ENCODE measurements at regions not wholly inside any gene's neighbourhood (a gene's known extent, or its start where the extent isn't known, plus 50 kb on each side); places are given as distances from the start of the nearest gene placed in this dataset.

DNA sequence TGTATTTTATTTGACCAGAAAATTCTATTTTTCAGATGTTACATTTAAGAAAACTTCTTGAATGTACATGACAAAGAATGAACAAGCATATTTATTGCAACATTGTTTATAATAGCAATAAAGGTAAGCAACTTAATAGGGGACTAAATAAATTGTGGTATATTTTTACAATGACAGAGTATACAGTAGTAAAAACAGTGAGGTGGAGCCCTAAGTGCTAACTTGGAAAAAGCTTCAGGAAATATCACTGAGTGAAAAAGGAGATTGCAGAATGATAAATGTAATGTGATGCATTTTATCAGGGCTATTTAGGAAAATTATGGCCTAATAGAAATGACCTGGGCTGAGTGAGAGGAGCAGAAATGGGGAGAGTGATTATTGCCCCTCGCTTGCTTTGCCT is 56.5 kb upstream of the SEMA6A start:
- no peak for DNase-seq
- no peak for TF ChIP-seq GATA1 (IDR thresholded peaks at IDR 0.05; ENCODE audit: low read depth, low read length)
- TF ChIP-seq POLR2A (IDR thresholded peaks at IDR 0.05; ENCODE audit: low read length): no peak

DNA sequence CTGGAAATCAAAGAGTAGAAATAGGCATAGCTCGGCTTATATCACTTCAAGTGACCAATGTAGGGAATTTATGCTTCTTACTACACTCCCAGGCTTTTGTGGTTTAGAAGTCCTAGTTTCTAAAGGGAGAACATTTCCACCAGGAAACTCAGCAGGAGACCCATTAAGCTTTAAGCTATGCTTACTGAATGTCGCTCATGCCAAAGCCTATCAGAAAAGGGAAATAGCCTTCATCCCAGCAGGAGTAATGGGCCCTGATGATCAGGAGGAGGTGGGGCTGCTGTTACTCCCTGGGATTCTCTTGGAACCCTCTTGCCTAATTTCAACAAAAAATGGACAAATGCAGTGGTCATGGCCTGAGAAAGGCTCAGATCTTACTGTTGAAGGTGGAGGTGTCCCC is 54.5 kb upstream of the SEMA6A start:
- no peak for DNase-seq
- TF ChIP-seq GATA1 (IDR thresholded peaks at IDR 0.05; ENCODE audit: low read depth, low read length) (no peak), POLR2A (IDR thresholded peaks at IDR 0.05; ENCODE audit: low read length) (no peak)

DNA sequence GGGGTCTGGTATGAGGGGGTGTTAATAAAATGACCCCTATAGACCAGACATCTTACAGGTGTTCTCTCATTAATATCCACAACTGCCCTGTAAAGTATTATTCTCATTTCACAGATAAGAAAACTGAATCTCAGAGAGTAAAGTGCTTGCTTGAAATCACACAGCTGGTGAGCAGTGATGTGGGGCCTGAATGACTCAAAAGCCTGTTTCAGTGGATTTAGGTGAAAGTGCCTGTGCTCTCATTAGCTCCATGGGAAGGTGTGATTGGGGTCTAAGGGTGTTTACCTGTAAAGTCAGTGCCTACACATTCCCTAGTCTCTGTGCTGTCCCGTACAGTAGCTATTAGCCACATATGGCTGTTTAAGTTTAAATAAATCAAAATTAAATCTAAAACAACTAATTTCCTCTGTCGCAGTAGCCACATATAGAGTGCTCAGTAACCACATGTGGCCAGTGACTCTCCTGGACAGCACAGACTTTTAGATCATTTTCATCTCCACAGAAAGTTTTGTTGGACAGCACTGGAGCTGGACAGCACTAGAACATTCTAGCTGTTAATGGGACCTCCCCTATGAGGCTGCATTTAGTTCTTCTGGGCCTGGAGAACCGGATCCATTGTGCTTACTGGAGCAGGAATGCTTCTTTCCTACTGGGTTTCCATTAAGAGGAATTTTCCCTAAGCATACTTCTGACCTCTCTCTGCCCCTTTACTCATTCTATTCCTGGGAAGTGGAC is 52.5 kb upstream of the SEMA6A start:
- no peak for TF ChIP-seq POLR2A (IDR thresholded peaks at IDR 0.05; ENCODE audit: low read length)
- no peak for TF ChIP-seq GATA1 (IDR thresholded peaks at IDR 0.05; ENCODE audit: low read depth, low read length)
- no peak for DNase-seq

GRCh38 chr5:116626272-116626723 is 51.7 kb upstream of the SEMA6A start:
- no peak for DNase-seq
- TF ChIP-seq GATA1 (IDR thresholded peaks at IDR 0.05; ENCODE audit: low read depth, low read length) (no peak), POLR2A (IDR thresholded peaks at IDR 0.05; ENCODE audit: low read length) (no peak)
